ENCODE measurements at regions not wholly inside any gene's neighbourhood (a gene's known extent, or its start where the extent isn't known, plus 50 kb on each side); places are given as distances from the start of the nearest gene placed in this dataset.

DNA sequence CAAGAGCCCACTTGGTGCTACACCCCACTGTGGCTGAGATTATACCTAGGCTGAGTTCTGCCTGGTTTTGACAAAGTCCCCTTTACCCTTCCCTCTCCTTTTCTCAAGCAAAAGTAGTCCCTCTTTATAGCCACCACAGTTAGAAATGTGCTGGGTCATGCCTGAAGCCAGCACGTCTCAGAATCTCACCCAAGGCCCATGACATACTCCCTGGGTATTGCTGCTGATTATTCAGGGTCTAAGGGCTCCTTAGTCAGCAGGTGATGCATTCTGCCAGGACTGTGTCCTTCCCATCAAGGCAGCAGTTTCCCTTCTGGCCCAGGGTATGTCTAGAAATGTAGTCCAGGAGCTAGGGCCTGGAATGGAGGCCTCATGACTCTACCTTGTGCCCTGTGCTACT is 67.3 kb upstream of the COX20 start:
- TF ChIP-seq EZH2 (IDR thresholded peaks at IDR 0.05) (no peak), SRF (IDR thresholded peaks at IDR 0.05; ENCODE audit: low read depth) (no peak), CTCF (IDR thresholded peaks at IDR 0.05 in 2 of 3, conservative IDR thresholded peaks at IDR 0.05 in 1 of 3; ENCODE audit: borderline replicate concordance in 1 of 3, insufficient read depth in 1 of 3, low read depth in 2 of 3, low read length in 2 of 3) (no peak), POLR2AphosphoS5 (IDR thresholded peaks at IDR 0.05; ENCODE audit: low read depth, low read length) (no peak), SP1 (IDR thresholded peaks at IDR 0.05; ENCODE audit: low read depth) (no peak), CBX3 (IDR thresholded peaks at IDR 0.05; ENCODE audit: low read depth) (no peak), EZH2phosphoT487 (IDR thresholded peaks at IDR 0.05; ENCODE audit: borderline replicate concordance) (no peak), POLR2A (IDR thresholded peaks at IDR 0.05; ENCODE audit: borderline replicate concordance, extremely low read depth, insufficient read depth, insufficient read length) (no peak), ELF1 (IDR thresholded peaks at IDR 0.05; ENCODE audit: borderline replicate concordance, low read depth) (no peak), JUND (IDR thresholded peaks at IDR 0.05) (no peak)
- TF ChIP-seq, protein P1, sequence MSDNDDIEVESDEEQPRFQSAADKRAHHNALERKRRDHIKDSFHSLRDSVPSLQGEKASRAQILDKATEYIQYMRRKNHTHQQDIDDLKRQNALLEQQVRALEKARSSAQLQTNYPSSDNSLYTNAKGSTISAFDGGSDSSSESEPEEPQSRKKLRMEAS (IDR thresholded peaks at IDR 0.05) = no peak
- TF ChIP-seq, protein P2, sequence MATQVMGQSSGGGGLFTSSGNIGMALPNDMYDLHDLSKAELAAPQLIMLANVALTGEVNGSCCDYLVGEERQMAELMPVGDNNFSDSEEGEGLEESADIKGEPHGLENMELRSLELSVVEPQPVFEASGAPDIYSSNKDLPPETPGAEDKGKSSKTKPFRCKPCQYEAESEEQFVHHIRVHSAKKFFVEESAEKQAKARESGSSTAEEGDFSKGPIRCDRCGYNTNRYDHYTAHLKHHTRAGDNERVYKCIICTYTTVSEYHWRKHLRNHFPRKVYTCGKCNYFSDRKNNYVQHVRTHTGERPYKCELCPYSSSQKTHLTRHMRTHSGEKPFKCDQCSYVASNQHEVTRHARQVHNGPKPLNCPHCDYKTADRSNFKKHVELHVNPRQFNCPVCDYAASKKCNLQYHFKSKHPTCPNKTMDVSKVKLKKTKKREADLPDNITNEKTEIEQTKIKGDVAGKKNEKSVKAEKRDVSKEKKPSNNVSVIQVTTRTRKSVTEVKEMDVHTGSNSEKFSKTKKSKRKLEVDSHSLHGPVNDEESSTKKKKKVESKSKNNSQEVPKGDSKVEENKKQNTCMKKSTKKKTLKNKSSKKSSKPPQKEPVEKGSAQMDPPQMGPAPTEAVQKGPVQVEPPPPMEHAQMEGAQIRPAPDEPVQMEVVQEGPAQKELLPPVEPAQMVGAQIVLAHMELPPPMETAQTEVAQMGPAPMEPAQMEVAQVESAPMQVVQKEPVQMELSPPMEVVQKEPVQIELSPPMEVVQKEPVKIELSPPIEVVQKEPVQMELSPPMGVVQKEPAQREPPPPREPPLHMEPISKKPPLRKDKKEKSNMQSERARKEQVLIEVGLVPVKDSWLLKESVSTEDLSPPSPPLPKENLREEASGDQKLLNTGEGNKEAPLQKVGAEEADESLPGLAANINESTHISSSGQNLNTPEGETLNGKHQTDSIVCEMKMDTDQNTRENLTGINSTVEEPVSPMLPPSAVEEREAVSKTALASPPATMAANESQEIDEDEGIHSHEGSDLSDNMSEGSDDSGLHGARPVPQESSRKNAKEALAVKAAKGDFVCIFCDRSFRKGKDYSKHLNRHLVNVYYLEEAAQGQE (IDR thresholded peaks at IDR 0.05; ENCODE audit: low read depth) = no peak

All from HCT116 (cell line).